ENCODE measurements at regions not wholly inside any gene's neighbourhood (a gene's known extent, or its start where the extent isn't known, plus 50 kb on each side); places are given as distances from the start of the nearest gene placed in this dataset.

GRCh38 chr14:100673807-100674154, 52.9 kb upstream of the DLK1 start:
- TF ChIP-seq, protein P1, sequence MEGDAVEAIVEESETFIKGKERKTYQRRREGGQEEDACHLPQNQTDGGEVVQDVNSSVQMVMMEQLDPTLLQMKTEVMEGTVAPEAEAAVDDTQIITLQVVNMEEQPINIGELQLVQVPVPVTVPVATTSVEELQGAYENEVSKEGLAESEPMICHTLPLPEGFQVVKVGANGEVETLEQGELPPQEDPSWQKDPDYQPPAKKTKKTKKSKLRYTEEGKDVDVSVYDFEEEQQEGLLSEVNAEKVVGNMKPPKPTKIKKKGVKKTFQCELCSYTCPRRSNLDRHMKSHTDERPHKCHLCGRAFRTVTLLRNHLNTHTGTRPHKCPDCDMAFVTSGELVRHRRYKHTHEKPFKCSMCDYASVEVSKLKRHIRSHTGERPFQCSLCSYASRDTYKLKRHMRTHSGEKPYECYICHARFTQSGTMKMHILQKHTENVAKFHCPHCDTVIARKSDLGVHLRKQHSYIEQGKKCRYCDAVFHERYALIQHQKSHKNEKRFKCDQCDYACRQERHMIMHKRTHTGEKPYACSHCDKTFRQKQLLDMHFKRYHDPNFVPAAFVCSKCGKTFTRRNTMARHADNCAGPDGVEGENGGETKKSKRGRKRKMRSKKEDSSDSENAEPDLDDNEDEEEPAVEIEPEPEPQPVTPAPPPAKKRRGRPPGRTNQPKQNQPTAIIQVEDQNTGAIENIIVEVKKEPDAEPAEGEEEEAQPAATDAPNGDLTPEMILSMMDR (conservative IDR thresholded peaks at IDR 0.05; ENCODE audit: low read depth, low read length): no peak
- no peak for DNase-seq (ENCODE audit: low read depth)
- H3K4me3 ChIP-seq (ENCODE audit: low read length): no peak overlapping the region

DNA sequence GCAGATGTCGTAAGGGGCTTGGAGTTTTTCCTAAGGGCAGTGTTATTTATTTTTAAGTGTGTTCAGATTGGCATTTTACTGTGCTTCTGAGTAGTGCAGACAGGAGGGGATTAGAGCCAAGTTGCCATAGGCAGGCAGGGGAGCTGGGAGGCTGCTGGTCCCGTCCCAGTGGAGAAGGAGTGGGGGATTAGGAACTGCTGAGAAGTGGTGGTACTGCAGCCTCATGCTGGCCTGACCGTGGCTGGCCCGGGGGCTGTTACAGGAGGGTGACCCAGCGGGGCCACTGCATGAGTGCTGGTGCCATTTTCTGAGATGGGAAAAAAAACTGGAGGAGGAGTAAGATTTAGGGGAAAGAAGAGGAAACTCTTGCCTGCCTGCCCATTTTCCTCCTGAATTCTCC, 52.3 kb upstream of the DLK1 start:
- TF ChIP-seq, protein P1 (conservative IDR thresholded peaks at IDR 0.05; ENCODE audit: low read depth, low read length): no peak
- no peak for DNase-seq (ENCODE audit: low read depth)
- no peak overlapping the region for H3K4me3 ChIP-seq (ENCODE audit: low read length)

DNA sequence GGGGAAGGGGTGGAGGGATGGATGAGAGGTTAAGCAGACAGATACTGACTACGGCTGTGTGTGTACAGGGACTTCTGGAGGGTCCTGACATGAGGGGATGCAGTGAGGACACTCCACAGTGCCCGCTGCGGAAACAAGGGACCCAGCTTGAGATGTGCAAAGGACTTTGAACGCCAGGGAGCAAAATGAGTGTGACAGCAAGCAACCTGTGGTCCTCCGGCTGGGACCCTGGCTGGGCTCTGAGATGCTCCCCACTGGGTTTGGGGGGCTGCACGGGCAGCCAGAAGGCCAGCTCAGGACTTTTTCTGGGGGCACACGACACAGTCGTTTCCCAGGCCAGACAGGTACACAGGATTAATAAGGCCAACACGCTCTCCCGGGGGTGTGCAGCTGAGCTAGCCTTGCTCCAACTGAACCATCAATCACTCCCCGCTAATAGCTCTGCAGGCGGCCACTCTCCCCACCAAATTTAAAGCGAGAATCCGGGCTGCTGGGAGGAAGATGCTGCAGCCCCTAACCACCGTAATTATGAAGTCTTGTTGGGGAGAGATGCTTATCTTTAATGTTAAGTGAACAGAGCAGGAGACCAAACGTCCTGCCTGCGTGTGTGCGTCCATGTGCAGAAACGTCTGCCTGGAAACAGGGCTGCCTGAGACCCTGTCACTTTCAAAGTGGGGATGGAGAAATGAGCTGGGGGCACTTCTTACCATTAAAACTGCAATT, 51.6 kb upstream of the DLK1 start:
- H3K4me3 ChIP-seq (ENCODE audit: low read length): no peak overlapping the region
- DNase-seq (ENCODE audit: low read depth): no peak
- TF ChIP-seq, protein P1 (conservative IDR thresholded peaks at IDR 0.05; ENCODE audit: low read depth, low read length): no peak

GRCh38 chr14:100675699-100676684, 50.7 kb upstream of the DLK1 start:
- H3K4me3 ChIP-seq (ENCODE audit: low read length): no peak overlapping the region
- DNase-seq (ENCODE audit: low read depth): no peak
- TF ChIP-seq, protein P1 (conservative IDR thresholded peaks at IDR 0.05; ENCODE audit: low read depth, low read length): no peak

Measured in retinal pigment epithelial cell (primary cell).